Lower leg skin (tissue), 3 donors: ENCODE measurements at regions not wholly inside any gene's neighbourhood (a gene's known extent, or its start where the extent isn't known, plus 50 kb on each side); places are given as distances from the start of the nearest gene placed in this dataset.

Source experiments
- CTCF ChIP-seq, 3 donors: fragments of 450-650 bp; IDR thresholded peaks; one replicate each; pipeline ENCODE4 v1.5.1; 2016; ENCODE audit warnings: antibody characterized with exemption in 3 of 3, mild to moderate bottlenecking in 3 of 3, moderate library complexity in 2 of 3
- POLR2A ChIP-seq, 2 donors: fragments of 450-650 bp; IDR thresholded peaks; one replicate each; pipeline ENCODE4 v1.6.1; 2016 to 2017; ENCODE audit warnings: antibody characterized with exemption in 2 of 2, mild to moderate bottlenecking in 1 of 2, moderate library complexity in 1 of 2

GRCh38 chr13:80757694-80758093, 416.8 kb upstream of the SPRY2 start:
- TF ChIP-seq CTCF (IDR thresholded peaks at IDR 0.05) (no peak), POLR2A (IDR thresholded peaks at IDR 0.05) (no peak)
